ENCODE measurements at regions not wholly inside any gene's neighbourhood (a gene's known extent, or its start where the extent isn't known, plus 50 kb on each side); places are given as distances from the start of the nearest gene placed in this dataset.
"Not testable (repeated sequence)": the region's sequence is repeated elsewhere in the genome, so short reads cannot be mapped to it uniquely, and the experiment has no call there.

DNA sequence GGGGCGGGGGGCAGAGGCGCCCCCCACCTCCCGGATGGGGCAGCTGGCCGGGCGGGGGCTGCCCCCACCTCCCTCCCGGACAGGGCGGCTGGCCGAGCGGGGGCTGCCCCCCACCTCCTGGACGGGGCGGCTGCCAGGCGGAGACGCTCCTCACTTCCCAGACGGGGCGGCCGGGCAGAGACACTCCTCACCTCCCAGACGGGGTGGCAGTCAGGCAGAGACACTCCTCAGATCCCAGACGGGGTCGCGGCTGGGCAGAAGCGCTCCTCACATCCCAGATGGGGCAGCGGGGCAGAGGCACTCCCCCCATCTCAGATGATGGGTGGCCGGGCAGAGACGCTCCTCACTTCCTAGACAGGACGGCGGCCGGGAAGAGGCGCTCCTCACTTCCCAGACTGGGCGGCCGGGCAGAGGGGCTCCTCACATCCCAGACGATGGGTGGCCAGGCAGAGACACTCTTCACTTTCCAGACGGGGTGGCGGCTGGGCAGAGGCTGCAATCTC is 240.1 kb downstream of the NPIPA7 start:
- DNase-seq (ENCODE audit: low read depth in 2 of 2), result not testable (repeated sequence)

DNA sequence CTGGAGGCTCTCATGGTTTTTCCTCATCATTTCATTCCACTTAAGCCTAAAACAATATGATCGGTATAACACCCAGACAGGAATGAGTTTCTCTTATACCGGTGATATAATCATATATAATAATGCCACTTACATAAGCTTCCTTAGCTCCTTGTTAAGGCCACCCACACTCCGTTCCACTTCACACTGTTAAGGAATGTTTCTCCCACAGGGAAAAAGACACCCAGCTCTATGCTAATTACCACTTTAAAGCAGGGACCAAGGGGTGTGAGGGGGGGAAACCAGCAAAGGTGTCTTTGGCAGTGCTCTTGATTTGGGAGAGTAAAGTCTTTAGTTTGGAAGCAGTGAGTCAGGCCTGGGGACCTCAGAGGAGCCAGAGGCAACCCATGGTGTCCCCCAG is 245.4 kb downstream of the NPIPA7 start:
- not testable (repeated sequence) for DNase-seq (ENCODE audit: low read depth in 2 of 2)

DNA sequence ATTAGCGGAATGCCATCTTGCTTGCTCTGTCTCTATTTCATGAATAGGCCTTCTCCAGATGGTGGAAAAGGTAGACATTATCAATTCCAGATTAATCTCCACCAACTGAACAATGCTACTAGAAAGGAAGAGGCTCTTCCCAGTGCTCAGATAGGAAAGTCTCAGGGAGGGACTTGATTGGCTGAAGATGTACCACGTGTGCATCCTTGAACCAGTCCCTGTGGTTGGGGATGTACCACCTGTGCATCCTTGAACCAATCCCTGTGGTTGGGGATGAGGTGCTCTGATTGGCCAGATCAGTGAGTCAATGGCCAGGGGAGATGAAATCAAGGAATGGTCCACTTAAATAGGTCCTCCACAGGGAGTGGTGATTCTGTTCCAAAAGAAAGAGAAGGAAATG is 246.2 kb downstream of the NPIPA7 start:
- not testable (repeated sequence) for DNase-seq (ENCODE audit: low read depth in 2 of 2)

DNA sequence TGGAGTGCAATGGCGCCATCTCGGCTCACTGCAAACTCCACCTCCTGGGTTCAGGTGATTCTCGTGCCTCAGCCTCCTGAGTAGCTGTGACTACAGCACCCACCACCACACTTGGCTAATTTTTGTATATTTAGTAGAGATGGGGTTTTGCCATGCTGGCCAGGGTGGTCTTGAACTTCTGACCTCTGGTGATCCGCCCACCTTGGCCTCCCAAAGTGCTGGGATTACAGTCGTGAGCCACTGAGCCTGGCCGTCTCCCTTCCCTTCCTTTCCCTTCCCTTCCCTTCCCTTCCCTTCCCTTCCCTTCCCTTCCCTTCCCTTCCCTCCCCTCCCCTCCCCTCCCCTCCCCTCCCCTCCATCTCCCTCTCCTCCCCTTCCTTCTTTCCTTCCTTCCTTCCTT is 248.9 kb downstream of the NPIPA7 start:
- DNase-seq (ENCODE audit: low read depth in 2 of 2), result not testable (repeated sequence)

DNA sequence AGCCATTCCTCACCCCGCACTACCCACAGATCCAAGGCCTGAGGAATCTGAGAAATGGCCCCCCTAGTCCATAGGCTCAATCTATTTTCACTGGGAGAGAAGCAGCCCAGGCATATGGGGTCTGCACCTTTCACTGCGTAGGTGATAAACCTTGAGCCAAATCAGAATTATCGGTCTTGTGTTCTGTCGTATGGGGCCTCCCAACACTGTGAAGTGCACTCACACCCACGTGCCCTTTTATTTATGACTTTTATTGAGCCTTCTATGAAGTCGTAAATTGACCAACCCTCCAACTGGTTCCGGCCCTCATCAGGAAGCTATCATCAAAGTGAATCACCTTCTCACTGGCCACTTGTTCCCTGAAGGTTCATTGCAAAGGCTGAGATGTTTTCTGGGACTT is 259.3 kb downstream of the NPIPA7 start:
- not testable (repeated sequence) for DNase-seq (ENCODE audit: low read depth in 2 of 2)

DNA sequence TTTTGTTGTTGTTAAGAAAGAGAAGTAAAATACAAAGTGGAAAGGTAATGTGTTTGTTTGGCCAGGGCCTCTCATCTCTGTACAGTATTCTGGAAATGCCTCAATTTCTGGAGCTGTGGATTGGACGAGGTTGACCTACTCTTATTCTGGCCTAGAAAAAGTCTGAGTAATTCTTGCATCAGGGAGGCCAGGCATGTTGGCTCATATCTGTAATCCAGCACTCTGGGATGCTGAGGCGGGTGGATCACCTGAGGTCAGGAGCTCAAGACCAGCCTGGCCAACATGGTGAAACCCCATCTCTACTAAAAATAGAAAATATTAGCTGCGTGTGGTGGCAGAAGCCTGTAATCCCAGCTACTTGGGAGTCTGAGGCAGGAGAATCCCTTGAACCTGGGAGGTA is 259.8 kb downstream of the NPIPA7 start:
- DNase-seq (ENCODE audit: low read depth in 2 of 2), result not testable (repeated sequence)

DNA sequence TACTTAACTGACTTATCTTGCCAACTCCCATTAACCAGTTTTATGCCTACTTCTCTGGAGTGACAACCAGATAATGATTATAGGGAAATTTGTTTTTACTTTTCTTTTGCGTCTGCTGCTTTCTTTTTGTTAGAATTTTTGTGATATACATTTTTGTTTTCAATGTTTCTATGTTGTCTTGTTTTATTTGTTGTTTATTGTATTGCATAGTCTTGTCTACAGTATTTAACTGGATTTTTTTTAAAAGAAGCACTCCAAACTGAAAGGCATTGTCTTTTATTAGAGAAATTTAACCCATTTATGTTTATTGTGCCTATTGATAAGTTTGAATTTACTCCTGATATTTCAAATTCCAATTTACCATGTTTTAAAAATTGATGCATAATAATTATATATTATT is 264.9 kb downstream of the NPIPA7 start:
- not testable (repeated sequence) for DNase-seq (ENCODE audit: low read depth in 2 of 2)

DNA sequence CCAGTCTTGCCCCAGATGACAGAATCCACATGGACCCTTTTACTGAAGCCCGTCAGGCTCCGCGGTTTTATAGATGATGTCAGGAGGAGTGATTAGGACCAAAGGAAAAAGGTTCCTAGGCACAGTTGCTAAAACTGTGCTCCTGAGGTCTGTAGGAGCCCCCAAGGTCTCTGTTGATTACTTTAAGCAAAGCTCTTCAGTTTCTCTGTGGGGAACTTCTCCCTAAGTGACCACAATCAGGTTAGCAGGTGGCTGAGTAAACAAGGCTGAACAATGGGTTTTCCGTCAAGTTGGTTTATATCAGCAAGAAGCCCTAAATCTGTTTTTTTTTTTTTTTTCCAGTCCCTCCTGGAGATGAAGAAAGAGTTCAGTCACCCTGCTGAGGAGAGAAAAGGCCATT is 269.1 kb downstream of the NPIPA7 start:
- not testable (repeated sequence) for DNase-seq (ENCODE audit: low read depth in 2 of 2)

DNA sequence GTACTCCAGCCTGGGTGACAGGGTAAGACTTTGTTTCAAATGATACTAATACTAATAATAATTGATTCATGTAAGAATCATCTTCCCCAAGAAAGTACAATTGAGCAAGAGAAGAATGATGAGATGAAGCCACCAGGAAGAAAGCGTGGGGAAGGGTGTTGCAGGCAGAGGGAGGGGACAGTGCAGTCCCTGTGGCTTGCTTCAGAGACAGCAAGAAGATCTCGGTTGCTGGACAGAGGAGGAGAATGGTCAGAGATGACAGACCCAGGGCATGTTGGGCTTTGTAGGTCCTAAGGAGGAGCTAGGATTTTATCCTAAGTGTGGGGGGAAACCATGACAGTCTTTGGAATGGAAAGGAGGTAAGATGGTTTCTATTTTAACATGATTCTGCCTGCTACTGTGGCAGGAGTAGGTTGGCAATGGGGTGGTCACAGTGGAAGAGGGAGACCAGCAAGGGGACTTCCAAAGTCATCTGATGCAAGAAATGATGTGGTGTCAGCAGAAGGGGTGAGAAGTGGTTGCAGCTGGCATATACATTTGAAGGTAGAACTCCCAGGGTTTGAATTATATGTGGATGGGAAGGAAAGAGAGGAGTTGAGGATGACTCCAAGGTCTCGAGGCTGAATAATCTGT is 293.4 kb downstream of the NPIPA7 start:
- DNase-seq (ENCODE audit: low read depth in 2 of 2), result not testable (repeated sequence)

DNA sequence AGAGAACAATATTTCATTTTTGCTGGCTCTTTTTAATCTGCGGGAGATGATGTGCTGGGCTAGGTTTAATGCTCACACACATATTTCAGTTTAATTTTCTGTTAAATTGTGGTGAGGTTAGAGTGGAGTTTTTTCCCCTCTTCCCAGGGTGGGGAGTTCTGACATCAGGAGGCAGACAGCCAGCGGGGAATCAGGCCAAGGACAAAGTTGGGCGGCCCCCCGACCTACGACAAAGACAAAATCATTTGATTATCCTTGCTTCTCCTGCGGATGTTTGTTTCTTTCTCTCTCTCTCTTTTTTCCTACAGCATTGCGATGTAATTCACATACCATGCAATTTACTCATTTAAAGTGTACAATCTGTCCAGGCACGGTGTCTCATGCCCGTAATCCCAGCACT is 295.9 kb downstream of the NPIPA7 start:
- DNase-seq (ENCODE audit: low read depth in 2 of 2), result not testable (repeated sequence)

DNA sequence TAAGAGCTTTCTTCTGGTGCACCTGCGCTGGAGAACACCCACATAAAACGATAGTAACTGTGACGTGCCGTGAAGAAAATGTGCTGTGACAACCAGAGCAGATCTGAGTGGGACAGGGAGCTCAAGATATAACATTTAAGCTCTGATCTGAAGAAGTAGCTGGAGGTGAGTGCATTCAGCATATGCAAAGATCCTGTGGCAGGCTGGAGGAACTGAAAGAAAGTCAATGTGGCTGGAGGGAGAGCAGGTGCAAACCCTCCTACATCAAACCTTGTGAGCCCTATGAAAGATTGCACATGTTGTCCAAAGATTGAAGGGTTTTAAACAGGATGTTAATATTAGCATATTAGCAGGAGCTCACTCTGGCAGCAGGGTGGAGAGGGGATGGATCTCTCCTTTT is 342.9 kb downstream of the NPIPA7 start:
- not testable (repeated sequence) for DNase-seq (ENCODE audit: low read depth in 2 of 2)

DNA sequence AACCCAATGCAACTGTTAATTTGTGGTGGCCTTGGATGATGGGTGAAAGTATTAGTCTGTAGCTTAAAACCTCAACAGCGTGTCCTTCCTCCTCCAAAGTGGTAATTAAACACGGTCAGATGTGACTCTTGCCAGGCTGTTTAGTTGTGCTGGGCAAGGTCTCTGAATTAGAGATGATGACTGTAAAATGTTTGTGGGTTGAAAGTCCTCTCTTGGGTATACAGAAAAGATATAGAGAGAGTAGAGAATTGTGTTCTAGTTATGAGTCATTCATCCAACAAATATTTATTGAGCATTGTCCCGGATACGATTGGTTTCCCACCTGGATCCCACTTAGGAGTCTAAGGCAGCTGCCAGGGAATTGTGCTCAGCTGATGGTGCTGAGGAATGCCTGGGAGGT is 343.7 kb downstream of the NPIPA7 start:
- DNase-seq (ENCODE audit: low read depth in 2 of 2), result not testable (repeated sequence)

DNA sequence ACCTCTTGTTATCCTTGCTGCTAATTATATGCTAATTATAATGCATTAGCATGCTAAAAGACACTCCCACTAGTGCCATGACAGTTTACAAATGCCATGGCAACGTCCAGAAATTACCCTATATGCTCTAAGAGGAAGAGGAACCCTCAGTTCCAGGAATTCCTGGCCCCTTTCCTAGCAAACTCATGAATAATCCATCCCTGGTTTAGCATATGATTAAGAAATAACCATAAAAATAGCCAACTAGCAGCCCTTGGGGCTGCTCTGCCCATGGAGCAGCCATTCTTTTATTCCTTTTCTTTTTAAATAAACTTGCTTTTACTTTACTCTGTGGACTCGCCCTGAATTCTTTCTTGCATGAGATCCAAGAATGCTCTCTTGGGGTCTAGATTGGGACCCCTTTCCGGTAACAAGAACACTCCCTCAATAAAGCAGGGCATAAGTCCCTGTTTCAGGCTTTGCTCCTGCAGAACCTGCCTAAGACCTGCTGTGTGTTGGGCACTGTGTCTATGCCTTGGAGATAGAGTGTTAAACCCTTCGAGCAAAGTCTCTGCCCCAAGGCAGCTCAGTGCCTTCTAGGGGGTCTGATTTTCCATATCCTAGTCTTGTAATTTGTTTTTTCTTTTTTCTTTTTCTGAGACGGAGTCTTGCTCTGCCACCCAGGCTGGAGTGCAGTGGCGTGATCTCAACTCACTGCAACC is 345.0 kb downstream of the NPIPA7 start:
- not testable (repeated sequence) for DNase-seq (ENCODE audit: low read depth in 2 of 2)

DNA sequence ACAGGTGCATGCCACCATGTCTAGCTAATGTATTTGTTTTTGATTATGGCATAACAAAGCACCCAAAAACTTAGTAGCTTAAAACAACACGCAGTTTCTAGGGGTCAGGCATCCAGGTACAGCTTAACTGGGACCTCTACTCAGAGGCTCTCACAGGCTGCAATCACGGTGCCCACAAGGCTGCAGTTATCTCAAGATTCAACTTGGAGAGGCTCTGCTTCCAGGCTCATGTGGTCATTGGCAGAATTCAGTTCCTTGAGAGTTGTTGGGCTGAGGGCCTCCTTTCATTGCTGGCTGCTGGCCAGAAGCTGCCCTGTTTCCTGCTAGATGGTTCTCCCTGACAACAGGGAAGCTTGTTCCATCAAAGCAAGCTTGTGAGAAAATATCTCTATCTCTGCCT is 348.1 kb downstream of the NPIPA7 start:
- DNase-seq (ENCODE audit: low read depth in 2 of 2), result not testable (repeated sequence)

DNA sequence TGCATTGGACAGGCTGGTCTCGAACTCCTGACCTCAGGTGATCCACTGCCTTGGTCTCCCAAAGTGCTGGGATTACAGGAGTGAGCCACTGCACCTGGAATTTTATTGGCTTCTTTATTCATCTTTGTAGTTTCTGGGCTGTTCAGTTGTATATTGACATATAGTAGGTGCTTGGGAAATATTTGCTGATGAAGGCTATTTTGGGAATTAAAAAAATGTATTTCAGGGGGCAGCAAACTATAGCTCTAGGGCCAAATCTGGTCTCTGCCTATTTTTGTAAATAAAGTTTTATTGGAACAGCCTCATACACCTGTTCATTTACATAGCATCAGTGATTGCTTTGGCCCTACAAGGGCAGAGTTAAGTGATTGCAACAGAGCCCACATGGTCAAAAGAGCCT is 363.6 kb downstream of the NPIPA7 start:
- not testable (repeated sequence) for DNase-seq (ENCODE audit: low read depth in 2 of 2)

DNA sequence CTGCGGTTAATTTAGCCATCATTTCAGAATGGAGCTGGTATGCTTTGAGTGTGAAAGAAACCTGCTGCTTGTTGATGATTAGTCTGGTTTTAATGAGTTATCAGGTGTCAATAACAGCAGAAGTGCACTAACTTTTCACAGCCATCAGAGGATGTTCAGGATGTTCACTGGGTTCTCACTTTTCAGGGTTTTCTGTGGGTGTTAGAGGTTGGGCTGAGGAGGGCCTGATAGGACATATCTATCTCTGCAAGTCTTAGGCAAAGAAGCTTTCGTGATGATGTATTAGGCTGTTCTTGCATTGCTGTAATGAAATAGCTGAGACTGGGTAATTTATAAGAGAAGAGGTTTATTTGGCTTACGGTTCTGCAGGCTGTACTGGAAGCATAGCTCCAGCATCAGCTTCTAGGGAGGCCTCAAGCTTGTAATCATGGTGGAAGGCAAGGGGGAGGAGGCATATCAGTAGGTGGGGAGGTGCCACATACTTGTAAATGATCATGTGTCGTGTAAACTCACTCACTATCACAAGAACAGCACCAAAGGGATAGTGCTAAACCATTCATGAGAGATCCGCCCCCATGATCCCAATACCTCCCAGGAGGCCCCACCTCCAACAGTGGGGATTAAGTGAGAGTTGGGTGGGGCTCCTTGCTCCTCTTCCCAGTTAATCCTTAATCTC is 376.2 kb downstream of the NPIPA7 start:
- DNase-seq (ENCODE audit: low read depth in 2 of 2), result not testable (repeated sequence)

DNA sequence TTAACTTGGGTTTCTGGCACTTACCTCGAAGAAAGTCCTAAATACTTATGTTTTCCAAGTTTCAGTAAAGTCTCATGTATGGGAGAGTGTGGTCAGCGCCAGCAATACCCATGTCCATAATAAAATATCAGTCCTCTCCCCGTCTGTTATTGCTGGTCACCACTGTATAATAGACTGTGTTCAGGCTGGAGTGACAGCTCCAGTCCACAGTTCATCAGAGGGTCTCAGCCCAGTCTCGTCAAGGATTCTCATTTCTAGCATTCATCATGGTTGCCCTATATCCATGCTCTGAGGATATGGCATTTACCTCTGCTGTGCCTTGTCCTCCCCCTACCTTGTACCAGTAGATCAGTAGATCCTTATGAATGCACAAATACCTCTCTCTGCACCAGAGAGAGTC is 384.5 kb downstream of the NPIPA7 start:
- no peak for DNase-seq (ENCODE audit: low read depth in 2 of 2)

DNA sequence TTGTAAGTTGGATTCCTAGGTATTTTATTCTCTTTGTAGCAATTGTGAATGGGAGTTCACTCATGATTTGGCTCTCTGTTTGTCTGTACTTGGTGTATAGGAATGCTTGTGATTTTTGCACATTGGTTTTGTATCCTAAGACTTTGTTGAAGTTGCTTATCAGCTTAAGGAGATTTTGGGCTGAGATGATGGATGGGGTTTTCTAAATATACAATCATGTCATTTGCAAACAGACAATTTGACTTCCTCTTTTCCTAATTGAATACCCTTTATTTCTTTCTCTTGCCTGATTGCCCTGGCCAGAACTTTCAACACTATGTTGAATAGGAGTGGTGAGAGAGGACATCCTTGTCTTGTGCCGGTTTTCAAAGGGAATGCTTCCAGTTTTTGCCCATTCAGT is 391.8 kb downstream of the NPIPA7 start:
- DNase-seq (ENCODE audit: low read depth in 2 of 2), result not testable (repeated sequence)

DNA sequence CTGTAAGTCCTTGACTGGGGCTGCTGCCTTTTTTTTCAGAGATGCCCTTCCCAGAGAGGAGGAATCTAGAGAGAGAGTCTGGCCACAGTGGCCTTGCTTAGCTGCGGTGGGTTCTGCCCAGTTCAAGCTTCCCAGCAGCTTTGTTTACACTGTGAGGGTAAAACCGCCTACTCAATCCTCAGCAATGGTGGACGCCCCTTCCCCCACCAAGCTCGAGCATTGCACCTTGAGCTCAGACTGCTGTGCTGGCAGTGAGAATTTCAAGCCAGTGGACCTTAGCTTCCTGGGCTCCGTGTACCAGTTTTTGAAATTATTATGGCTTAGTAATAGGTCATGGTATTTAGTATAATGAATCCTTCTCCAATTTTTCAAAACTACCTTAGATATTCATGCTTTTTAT is 395.4 kb downstream of the NPIPA7 start:
- DNase-seq (ENCODE audit: low read depth in 2 of 2), result no peak

DNA sequence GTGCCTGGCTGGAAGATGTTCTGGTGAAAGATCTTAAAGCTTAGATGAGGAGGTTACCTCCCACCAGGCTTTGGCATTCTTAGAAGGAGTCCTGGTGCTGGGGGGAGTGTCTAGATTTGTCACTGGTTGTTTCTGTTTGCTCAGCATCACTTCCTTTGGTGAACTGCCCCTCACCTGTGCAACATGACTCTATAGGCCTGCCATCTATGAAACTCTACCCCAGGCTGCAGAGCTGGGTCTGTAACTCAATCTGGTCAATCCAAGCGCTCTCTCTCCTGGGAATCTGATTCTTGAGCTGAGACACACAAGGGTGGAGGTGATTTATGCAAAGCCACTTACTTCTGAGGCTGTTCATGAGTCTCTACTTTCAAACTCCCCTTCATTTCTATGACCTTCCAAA is 399.4 kb downstream of the NPIPA7 start:
- no peak for DNase-seq (ENCODE audit: low read depth in 2 of 2)

DNA sequence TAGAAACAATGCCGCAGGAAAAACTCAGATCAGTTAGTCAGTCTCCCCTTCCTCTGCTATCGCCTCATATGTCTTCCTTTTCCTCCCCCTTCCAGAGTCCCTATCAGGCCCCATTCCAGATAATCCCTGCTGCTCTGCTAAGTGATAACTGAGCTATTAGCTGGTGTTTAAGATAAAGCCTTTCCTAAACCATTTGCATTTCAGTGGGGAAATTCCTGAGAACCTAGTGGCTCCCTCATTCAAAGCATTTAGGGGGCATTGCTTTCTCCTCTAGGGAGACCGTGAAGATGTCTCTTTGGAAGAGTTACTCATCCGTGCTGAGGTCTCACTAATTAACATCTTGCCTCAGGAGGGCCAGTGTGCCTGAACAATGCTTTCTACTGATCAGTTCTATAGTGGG is 401.6 kb downstream of the NPIPA7 start:
- no peak for DNase-seq (ENCODE audit: low read depth in 2 of 2)

DNA sequence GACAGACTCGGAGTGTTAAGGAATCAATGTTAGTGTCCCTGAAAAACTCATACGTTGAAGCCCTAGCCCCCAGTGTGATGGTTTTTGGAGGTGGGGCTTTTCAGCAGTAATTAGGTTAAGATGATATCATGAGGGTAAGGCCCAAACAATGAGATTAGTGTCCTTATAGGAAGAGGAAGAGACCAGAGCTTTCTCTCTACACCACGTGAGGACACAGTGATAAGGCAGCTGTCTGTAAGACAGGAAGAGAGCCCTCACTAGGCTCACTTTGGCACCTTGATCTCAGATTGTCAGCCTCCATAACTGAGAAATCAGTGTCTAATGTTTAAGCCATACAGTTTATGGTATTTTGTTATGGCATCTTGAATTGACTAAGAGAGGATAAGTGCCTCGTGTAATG is 403.2 kb downstream of the NPIPA7 start:
- no peak for DNase-seq (ENCODE audit: low read depth in 2 of 2)

DNA sequence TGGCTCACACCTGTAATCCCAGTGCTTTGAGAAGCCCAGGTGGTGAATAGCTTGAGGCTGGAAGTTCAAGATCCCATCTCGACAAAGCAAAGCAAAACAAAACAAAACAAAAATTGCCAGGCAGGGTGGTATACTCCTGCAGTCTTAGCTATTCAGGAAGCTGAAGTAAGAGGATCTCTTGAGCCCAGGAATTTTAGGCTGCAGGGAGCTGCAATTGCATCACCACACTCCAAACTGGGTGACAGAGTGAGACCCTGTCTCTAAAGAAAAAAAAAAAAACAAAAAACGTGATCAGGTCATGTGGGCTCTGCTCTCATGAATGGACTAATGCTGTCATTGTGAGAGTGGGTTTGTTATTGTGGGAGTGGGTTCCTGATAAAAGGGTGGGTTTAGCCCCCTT is 409.1 kb downstream of the NPIPA7 start:
- DNase-seq (ENCODE audit: low read depth in 2 of 2), result no peak
